Hindlimb muscle (tissue), 1 donor: ENCODE measurements at regions not wholly inside any gene's neighbourhood (a gene's known extent, or its start where the extent isn't known, plus 50 kb on each side); places are given as distances from the start of the nearest gene placed in this dataset.

Experiments
- DNase-seq: peaks from one replicate; pipeline ENCODE4 v3.0.0-alpha.2; 2013

DNA sequence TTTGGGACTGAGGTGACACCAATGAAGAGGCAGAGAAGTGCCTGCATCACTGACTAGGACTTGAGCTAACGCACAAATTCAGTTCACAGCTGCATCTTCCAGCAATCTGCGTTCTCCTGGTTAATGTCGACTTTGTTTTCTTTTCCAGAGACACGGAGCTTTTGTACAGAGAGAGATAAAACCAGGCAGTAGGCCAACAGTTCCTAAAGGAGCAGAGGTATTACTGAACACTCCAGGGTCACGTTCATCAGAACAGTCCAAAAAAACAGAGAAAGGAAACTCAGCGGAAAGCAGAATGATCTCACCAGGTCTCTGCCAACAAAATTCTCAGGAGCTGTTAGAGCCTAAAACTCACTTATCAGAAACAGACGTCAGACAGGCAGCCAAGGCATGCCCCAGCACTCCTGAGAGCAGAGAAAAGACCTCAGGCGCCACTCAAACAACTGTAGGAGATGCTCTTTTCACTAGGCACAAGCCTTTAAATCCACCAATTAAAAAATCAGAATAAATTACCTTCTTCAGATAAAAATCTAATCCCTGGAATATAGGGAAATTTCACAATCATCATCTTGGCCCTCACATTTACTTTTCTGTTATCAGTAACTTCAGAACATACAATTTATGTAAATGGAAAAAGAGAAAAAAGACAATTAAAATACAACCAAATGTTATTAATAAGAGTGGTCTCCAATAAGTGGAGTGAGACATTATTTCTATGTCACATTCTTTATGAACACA, 95.9 kb upstream of the SPTBN1 start:
- peak; percentile 54 for DNase-seq

DNA sequence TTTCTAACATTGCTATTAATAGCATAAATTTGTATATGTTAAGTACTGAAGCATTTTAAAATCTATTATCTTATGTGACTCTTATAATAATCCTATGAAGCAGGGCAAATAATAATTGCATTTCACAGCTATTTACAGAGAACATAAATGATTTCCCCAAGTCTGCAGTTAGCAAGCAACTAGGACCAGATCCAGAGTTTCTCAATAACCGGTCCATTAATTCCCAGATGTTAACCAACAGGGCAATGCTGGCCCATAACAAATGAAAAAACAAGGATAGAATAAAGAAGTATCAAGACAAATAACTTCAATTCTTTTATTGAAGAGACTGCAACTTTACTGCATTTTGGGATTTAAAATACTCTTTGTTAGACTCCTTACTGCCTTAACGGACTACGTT, 91.7 kb upstream of the SPTBN1 start:
- DNase-seq, result no peak

DNA sequence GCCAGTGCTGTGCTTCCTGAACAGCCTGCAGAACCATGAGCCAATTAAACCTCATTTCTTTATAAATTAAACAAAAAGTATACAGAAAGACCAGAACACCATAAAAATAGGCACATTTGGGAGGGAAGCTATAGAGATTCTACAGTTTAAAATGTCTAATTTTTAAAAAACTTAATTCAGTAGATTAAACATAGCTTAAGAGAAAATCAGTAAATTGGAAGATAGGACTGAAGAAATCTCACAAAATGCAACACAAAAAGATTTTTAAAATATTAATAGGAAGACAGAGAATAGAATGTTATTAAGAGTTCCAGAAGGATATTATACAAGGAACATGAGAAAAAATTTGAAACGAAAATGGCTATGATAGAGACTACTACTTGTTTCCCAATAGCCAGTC, 90.5 kb upstream of the SPTBN1 start:
- DNase-seq, result no peak

DNA sequence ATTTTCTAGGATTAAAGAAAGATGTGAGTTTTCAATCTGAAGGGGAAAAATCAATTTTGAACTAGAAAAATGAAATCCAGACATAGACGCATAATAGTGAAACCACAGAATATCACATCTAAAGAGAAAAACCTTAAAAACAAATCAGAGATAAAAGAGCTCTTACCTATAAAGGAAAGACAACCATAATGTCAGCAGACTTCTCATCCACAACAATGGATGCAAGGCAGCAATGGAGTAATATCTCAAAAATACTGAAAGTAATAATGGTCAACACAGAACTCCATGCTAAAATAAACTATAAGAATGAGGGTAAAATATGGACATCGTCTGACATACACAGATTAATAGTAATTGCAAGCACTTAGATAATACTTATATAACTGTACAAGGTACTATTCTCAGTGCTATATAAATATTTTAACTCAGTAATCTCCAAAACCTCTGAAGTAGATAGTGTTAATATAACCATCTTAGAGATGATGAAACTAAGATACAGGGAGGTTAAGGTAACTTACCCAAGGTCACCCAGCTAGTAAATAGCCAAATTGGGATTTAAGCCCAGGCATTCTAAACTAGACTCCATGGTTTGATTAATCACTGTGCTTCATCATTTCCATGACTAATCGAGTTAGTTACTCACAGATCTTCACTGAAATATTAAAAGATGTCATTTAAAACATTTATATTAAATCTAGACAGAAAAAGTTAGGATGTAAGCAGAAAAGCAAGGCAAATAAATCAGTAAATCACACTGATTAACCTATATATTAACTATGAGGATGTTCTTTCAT, 89.4 kb upstream of the SPTBN1 start:
- no peak for DNase-seq

DNA sequence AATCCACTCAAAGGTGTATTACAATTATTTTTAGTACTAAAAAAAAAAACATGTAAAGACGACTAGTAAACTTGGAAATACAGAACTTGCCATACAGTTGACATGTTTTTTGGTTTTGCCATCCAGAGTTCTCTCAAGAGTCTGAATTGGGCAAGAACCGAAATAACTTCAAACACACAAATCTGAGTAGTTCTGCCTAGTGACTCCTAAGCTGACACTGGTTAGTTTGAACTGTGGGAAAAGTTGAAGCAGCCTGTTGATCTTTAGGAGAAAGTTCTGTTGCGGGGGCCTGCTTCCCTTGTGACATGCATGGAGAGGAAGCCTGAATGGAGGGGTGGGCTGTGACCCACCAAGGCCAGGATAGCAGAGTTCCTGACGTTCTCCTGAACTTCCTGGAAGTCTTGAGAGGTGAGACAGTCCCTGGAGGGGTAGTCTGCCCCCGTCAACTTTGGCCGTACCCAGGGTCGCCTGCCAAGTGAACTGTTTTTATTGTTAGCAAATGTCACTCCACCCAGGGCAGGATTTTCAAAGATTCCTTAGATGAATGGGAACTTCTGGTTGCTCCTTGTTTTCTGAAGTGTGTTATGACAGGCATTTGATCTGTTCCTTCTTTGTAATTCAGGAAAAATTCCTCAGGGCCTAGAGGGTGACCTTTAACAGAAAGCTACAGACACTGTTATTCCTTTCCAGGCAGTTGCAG, 85.6 kb upstream of the SPTBN1 start:
- no peak for DNase-seq

DNA sequence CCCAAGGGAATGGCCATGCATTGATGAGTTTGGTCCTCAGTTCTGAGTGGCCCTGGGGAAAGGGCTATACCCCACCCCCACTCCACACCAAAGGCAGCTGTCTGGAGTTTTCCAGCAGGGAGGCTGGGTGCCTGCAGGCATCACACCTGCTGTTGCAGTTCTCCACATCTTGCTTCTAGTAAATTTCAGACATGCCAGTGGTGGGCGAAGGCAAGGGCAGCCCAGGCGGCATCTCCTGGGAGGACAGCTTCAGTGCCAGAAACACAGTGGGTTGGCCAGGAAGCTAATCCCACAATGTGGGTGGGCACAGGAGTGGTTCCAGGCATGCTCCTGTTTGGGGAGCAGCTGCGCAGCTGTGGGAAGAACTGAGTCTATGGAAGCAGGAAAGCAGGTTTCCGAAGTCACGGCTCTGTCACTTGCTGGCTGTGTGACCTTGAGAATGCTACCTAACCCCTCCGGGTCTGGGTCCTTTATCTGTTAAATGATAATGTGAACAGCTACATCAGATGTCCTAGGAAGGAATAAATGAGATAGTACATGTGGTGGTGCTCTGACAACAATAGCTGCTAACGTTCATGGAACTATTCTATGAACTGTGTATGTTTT, 84.6 kb upstream of the SPTBN1 start:
- no peak for DNase-seq

DNA sequence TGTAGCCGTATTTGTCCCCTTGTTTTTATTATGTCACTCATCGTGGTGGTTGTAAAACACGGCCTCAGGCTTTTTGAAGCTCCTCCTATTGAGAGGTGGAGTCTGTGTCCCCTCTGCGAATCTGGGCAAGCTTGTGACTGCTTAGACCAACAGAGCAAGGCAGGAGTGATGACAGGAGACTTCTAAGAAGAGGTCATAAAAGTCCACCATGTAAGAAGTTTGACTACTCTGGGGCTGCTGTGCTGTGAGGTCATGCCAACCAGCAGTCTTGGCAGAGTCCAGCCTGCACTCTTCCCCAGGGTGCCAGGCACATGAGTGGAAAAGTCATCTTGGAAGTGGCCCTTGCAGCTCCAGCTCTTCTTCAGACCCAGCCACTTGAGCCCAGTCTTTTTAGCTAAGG, 83.8 kb upstream of the SPTBN1 start:
- DNase-seq, result no peak

DNA sequence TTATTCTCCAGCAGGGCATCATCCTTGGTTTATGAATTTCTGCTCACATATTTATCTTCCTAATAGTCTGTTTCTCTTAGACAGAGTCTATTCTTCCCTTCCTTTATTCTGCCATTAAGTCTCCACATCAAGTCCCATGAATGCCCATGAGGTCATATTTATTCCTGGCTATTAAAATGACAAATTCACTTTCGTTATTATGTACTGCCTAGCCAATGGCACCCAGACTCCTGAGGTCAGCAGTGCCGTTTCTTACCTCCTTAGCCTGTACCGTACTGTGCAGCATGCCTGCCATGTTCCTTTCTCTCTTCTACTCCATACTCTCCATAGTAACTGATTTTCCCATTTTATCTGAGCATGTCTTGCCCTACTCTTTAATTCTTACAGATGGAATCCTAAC, 82.3 kb upstream of the SPTBN1 start:
- no peak for DNase-seq

DNA sequence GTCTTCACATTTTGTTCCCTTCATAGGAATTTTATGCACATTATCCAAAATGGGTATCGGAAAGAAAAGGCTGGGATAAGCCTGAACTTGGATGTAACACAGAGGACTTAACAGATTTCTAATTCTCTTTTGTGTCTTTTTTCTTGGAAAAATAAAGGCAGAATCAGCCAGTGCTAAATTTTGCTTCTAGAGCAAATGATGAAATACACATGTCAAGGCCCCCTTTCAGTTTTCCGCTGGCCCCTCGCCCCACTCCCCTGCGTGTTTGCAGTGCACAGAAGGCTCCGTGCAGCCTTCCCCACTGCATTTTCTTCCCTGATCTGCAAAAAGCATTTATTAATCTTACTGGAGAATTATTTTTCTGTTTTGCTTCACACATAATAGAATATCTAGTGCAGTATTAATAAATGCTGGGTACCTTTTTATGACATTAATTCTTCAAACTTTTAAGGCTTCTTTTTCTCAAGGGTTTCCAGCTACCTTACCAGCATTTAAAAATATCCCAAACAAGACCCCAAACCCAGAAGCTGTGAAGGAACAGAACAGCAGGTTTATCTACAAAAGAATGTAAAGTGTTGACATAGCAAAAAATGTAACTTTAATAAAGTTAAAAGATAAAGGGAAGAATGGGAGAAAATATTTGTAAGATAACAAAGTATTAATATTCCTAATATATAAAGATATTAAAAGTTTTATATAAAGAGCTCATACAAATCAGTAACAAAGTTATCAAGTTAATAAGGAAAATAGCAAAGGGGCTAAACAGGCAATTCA, 81.3 kb upstream of the SPTBN1 start:
- no peak for DNase-seq

DNA sequence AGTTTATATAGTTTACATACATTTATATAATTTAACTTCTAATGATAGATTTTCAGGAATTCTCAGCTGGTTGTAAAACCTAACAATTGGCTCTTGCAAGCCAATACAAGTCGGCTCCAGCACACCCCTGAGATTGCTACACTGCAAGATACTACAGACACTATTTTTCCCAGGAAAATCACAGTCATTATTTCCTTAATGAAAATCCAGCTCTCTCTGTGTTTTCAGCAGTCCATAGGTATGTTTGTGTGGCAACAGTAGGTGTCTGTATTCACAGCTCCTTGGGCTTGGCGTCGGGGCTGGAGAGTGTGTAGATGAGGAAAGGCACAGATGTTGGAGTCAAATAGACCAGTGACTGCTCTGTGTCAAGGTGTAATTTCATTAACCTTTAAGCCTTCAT, 78.7 kb upstream of the SPTBN1 start:
- no peak for DNase-seq

DNA sequence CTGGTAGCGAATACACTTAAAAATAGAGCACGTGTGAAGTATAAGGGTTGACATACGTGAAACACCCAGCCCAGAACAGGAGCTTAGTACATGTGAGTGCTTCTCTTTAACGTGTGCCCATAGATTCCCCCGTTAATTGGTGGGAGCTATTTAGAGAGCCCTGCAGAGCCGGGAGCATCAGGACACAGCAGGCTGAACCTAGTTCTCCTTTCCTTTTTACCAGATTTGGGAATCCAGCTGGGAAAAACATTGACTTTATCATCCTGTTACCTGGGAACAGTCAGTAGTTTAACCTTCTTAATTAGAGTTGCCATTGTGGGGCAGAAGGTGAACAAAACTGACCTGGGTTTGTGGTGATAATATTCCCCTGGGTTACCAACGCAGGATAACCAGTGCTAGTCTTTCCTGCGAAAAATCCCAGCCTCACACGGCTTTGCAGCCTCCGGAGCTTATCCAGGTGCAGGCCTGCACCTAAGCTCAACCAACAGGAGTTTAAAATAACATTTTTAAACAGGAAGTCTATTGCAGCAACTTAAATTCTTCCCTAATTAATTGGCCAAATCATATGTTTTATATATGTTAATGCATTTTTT, 78.1 kb upstream of the SPTBN1 start:
- no peak for DNase-seq

DNA sequence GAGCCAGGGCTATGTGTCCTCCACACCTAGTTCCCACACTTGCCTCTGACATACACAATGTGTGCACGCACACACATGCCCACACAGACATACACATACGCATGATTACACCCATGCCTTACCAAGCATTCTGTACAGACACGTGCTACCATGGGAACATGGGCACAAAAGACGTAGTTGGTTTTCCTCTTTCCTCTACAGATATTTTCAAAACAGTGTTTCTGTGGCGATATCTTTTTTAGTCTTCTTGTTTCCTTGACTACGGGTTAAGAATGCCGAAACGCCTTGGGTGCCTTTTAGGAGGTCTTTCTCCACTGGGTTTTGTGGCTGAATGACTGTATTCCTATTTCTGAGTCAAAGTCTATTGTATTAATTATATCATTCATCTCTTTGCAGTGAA, 75.5 kb upstream of the SPTBN1 start:
- DNase-seq, result no peak

DNA sequence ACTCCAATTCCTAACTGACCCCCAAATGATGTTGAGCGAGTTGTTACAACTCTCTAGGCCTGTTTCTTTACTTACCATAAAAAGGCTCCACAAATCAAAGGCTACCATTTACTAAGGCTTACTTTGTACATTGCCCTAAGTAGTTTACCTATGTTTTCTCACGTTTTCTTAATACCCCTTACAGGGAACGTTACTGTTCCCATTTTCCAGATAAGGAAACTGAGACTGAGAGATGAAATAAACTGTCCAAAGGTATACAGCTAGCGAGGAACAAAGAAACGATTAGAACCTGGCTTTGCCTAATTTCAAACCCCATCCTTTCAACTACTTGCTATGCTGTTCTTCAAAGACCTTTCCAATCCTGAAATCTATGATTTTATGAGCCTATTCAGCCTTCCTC, 74.8 kb upstream of the SPTBN1 start:
- no peak for DNase-seq

DNA sequence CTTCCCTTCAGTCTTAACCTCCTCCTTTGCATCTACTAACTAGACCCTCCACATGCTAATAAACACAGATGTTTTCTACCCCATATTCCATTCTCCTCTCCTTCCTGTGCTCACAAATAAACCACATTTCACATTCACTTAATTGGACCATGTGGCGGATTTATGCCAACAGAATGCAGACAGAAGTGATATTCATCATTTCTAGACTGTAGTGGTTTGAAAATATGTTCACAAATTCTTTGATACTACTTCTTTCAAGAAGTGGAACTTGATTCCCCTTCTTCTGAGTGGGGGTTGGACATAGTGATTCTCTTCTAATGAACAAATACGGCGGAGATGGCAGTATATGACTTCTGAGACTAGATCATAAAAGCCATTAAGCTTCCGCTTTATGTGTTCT, 73.5 kb upstream of the SPTBN1 start:
- no peak for DNase-seq

DNA sequence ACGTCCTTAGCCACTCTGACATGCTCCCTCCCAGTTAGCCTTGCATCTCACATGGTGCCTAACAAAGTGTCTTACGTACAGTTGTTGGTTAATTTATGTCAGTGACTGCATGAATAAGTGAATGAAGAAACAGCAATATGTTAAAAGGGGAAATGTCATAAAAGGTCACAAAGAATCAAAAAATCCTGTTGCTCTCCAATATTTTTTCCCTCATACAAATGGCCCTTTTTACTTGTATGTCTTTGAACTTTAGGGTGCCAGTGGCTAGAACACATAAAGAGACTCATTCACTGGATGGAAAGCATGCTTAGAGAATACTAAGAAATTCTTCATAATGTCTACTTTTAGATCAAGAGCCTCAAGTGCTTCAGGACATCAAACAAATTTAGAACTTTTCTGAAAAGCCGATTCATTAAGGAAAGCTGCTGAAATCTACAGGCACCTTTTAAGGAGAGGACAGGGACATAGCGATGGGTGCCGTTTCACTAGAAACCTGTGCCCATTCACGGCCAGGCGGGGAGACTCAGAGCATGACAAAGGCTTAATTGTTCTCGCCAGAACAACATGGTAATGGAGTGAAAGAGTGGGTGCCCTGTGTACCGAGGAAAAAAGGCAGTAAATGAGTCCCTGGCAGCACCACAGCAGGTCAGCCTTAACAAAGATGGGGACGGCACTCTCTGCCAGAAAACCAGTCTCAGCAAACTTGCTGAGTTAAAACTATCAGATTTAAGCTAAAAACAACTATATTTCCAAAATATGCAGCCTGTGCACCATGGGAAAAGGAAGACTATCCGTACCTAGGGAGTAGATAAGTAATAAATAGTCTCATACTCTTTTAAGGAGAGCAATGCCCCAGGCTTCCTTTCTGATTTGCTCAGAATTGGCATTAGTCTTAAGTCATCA, 71.6 kb upstream of the SPTBN1 start:
- DNase-seq, result no peak

DNA sequence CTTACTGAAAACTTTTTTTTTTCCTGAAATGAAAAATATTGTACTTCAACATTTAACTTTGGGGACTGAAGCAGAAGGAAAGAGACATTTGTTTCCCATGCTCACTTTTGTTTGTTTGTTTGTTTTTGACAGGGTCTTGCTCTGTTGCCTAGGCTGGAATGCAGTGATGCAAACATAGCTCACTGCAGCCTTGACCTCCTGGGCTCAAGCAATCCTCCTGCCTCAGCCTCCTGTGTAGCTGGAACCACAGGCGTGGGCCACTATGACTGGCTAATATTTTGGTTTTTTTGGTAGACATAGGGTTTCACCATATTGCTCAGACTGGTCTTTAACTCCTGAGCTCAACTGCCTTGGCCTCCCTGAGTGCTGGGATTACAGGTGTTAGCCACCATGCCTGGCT, 70.9 kb upstream of the SPTBN1 start:
- DNase-seq, result no peak

DNA sequence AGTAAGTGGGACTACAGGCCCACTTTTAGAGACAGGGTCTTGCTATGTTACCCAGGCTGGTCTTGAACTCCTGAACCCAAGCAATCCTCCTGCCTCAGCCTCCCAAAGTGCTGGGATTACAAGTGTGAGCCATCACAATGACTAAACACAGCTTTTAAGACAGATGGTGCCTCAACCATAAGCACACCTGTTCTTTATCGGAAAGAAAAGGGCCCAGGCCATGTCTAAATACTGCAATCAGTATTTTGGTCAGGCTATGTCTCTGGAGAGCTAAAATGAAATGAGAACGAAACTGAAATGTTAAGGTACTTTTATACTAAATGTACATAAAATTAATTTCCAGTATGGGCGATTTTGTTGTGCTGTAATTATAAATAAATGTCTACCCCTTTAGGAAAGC, 69.5 kb upstream of the SPTBN1 start:
- no peak for DNase-seq

DNA sequence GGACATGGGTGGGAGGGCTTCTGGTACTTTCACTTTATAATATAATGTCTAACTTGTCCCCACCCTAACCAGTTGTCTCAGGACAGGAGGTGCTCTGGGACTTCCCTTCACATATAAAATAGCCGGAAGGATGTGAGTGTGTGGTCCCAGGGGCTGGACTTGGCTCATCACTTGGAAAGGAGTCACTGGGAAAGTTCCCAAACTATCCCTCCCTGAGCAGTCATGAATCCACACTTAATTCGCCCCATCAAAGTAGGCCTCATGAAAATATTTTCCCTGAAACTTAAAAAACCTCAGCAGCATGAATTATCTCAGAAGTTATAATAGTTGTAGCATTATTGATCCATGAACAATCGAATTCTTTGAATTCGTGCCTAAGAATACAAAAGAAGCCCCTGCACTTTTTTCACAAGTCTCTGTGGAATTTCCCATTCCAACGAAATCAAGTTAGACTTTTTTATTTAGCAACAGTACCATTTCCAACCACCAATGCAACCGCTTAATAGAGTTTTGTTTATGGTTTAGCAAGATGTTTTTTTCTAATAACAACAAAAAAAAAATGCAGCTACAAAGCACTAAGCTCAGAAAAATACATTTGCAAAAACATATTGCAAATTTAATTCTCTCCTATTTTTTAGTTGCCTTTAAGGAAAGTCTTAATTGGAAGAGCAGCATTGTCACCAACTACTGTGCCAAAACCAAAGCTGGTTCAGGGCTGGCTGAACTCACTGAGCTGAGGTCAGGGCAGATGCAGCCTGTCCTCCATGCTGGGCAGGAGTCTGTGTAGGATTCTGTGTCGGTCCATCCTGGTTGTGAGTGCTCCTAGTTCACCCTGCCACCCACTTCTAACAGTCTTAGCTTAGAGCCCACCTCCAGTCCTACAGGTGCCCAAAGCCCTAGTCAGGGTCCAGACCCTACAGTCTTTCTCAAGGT, 68.8 kb upstream of the SPTBN1 start:
- DNase-seq, result peak; percentile 68

DNA sequence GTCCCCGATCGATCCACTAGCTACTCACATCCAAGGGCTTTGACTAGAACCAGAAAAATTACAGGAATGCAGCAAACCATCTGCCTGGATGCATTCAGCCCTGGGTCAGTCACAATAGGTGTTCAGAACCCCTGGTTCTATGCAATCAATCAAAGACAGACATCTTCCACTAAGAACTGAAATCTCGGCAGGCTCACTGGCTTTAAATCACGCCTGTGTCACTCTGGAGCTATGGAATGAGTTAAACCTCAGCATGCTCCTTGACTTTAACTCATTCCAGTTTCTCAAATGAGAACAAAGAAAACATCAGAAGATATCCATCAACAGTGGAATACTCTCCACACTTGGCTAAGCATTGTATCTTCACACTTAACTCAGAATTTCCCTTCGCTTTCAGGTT, 68.1 kb upstream of the SPTBN1 start:
- DNase-seq, result no peak
